ES-I3 (cell line): ENCODE measurements at regions not wholly inside any gene's neighbourhood (a gene's known extent, or its start where the extent isn't known, plus 50 kb on each side); places are given as distances from the start of the nearest gene placed in this dataset.

Source experiments
- H3K36me3 ChIP-seq: 2 replicates; pipeline ENCODE4 v1.6.1; 2013; ENCODE audit warnings: mild to moderate bottlenecking, low read length, control low read depth, moderate library complexity; ENCODE audit not compliant: insufficient read depth
- H3K4me1 ChIP-seq: 2 replicates; pipeline ENCODE4 v1.6.1; 2013; ENCODE audit warnings: mild to moderate bottlenecking, control low read depth, low read length; ENCODE audit not compliant: insufficient read depth
- H3K9ac ChIP-seq: 2 replicates; pipeline ENCODE4 v1.6.1; 2013; ENCODE audit warnings: low read depth, mild to moderate bottlenecking, low read length, moderate library complexity
- H3K9me3 ChIP-seq: 2 replicates; pipeline ENCODE4 v1.6.1; 2013; ENCODE audit warnings: mild to moderate bottlenecking, low read length, moderate library complexity; ENCODE audit not compliant: control insufficient read depth, insufficient read depth

DNA sequence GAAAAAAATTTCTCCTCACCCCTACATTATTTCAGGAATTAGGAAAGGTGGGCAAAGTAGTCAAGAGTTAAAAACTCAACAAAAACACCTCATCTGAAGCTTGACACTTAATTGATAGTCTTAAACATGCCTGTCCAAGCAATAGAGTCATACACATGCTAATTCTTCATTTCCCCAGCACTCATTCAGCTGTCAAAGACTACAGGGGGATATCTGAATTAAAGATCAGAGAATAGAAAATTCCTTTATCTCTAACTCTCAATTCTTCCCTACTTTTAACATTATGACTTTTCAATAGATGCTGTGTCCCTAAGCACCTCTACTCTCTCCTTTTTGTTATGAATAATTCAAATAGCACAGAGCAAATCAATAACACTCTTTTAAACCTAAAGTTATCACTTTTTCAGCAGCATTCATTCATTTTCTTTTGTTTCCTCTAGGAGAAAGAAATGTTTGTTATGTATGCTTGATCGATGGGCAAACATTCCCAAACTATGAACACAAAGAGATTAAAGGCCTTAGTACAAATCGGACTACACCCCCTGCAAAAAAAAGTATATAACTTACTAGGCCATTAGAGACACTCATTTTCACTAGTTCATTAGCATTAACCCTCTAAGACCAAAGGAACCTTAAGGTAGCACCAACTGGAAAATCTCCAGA lies 94.9 kb upstream of the SPTLC3 start:
- no peaks in the 10 kb centered on the region for H3K9me3 ChIP-seq
- peaks cover 8% of the 10 kb centered on the region; the same call in 1 of the 2 replicates for H3K4me1 ChIP-seq
- no peak overlapping the region for H3K9ac ChIP-seq
- no peaks in the 10 kb centered on the region for H3K36me3 ChIP-seq

GRCh38 chr20:12914804-12915203 lies 94.0 kb upstream of the SPTLC3 start:
- Histone ChIP-seq H3K9me3 (no peaks in the 10 kb centered on the region), H3K4me1 (peaks cover 8% of the 10 kb centered on the region; the same call in 1 of the 2 replicates), H3K9ac (no peak overlapping the region), H3K36me3 (no peaks in the 10 kb centered on the region)

DNA sequence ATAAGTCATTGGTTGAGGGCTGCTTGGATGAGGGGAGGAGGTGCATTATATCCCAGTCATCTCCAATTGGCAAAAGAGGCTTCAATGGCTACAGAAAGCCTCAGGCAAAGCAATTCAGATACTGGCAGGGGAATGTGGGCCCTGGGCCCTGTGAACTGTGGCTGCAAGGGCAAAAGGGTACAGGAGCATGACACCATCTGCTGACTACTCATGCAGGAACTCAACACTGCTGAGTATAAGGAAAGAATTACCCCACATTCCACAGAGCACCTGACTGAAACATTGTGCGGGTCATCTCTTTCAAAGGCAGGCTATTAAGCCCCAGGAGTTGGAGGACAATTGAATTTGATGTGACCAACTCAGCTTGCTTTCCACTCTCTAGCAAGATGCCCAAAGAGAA lies 92.1 kb upstream of the SPTLC3 start:
- H3K9me3 ChIP-seq, result no peaks in the 10 kb centered on the region
- no peak overlapping the region for H3K9ac ChIP-seq
- no peaks in the 10 kb centered on the region for H3K36me3 ChIP-seq
- H3K4me1 ChIP-seq, result peaks cover 8% of the 10 kb centered on the region; the same call in 1 of the 2 replicates

GRCh38 chr20:12924126-12924525 lies 84.6 kb upstream of the SPTLC3 start:
- H3K9ac ChIP-seq, result no peak overlapping the region
- H3K36me3 ChIP-seq, result no peaks in the 10 kb centered on the region
- peaks cover 3% of the 10 kb centered on the region; the same call in 1 of the 2 replicates for H3K9me3 ChIP-seq
- H3K4me1 ChIP-seq, result peaks cover 7% of the 10 kb centered on the region; the same call in 1 of the 2 replicates

DNA sequence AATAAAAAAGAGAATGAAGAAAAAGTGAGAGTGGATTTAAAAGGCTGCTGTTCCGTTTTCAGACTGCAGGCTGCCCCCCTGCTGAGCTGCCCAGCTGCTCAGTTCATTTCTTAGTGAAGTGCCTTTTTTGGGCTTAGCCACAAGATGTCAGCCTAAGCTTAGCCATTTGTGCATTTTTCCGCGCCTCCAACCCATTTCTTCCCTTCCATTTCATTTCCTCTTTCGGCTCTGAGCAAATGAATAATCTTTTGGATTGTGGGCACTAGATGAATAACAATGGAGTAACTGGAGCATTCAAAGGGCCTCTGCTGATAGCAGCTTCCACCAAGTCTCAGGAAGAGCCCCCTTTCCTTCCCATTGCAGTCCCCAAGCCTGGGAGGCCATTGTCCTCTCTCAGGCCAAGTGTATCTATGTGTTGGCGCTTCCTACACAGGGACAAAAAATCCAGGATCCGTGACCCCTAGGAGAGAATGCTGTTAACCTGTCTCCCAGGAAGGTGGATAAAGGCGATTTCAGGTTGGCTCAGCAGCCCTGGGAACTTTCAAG lies 83.5 kb upstream of the SPTLC3 start:
- no peaks in the 10 kb centered on the region for H3K36me3 ChIP-seq
- H3K9me3 ChIP-seq, result peaks cover 3% of the 10 kb centered on the region; the same call in 1 of the 2 replicates
- H3K9ac ChIP-seq, result no peak overlapping the region
- peaks cover 7% of the 10 kb centered on the region; the same call in 1 of the 2 replicates for H3K4me1 ChIP-seq

DNA sequence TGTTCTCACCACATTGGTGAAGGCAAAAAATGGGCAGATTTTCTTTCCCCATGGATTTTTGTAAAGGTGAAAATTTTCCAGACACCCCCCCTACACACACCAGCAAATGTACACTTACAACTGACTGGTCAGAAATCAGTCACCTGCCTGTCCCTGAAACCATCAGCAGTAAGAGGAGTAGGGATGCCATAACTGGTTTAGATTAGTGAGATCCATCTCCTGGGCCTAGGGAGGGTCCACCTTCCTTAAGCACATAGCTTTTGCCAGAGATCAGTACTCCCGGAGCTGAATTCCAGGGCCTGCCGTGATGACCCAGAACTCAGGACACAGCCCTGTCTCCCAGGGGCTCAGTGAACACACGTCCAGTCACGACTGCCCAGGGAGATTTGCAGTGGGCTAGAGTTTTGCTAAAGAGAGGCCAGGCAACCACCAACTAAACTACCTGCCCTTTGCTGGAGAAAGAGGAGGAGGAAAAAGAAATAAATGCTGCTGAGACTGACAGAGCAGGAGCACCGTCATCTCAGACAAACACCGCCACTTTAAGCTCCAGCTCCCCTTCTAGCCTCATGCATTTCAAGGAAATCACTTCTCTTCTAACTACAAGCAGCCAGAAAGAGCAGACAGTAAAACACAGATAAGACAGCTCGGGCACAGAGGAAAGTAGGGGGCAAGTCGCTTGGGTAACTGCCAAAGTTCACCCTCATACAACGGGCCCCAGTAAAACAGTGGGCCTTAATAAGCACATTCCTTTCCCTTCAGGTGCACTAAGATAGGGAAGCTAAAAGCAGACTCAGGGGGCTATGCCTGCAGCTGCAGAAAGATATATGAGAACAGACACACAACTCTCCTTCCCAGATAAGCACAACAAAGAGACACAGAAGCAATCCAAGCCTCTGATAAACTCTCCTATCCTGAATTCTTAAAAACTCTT lies 82.6 kb upstream of the SPTLC3 start:
- Histone ChIP-seq H3K36me3 (no peaks in the 10 kb centered on the region), H3K9ac (no peak overlapping the region)

GRCh38 chr20:12927489-12927888 lies 81.3 kb upstream of the SPTLC3 start:
- H3K9ac ChIP-seq, result no peak overlapping the region
- peaks cover 7% of the 10 kb centered on the region; the same call in 1 of the 2 replicates for H3K4me1 ChIP-seq
- no peaks in the 10 kb centered on the region for H3K36me3 ChIP-seq
- peaks cover 1% of the 10 kb centered on the region; the same call in 1 of the 2 replicates for H3K9me3 ChIP-seq

More for the DNA sequence above, 82.6 kb upstream of the SPTLC3 start:
- peaks cover 3% of the 10 kb centered on the region; the same call in 1 of the 2 replicates for H3K9me3 ChIP-seq
- peaks cover 7% of the 10 kb centered on the region; the same call in 1 of the 2 replicates for H3K4me1 ChIP-seq

DNA sequence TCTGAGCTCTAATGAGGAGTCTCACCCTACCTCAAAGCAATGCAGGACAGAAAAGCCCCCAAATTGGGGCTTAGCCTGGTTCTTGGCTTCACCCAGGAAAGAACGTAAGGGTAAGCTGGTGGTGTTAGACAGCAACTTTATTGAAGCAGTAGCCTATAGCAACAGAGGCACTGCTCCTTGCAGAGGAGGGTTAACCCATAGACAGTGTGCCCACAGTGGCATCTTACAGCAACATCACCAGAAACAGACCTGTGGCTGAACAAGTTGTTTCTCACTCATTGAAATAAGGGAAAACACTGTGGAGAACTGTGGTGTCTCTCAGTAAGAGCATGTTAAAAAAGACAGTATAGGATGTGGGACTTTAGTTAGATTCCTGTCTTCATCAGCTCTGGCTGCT lies 80.4 kb upstream of the SPTLC3 start:
- no peaks in the 10 kb centered on the region for H3K36me3 ChIP-seq
- peaks cover 7% of the 10 kb centered on the region; the same call in 1 of the 2 replicates for H3K4me1 ChIP-seq
- H3K9me3 ChIP-seq, result no peaks in the 10 kb centered on the region
- no peak overlapping the region for H3K9ac ChIP-seq

DNA sequence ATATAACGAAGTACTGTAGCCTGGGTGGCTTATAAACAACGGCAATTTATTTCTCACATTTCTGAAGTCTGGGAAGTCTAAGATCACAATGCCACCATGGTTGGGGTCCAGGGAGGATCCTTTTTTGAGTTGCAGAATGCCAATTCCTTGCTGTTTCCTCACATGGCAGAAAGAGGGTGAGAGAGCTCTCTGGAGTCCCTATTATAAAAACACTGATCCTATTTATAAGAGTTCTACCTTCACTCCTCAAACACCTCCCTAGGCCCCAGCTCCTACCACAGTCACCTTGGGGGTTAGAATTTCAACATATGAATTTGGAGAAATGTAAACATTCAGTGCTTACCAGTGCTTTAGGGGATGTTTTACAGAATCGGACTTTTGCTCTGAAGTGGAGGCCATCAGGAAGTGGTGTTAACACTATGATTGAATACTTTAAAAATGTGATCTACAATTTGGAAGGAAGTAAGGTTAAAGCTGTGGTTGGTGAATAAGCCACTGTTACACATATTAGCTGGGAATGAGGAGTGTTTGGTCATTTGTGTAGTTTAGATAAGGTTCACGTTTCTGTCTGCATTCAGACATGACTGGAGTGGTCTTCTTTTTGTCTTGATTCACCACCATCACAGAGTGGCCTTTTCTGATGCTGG lies 79.9 kb upstream of the SPTLC3 start:
- H3K4me1 ChIP-seq, result peaks cover 7% of the 10 kb centered on the region; the same call in 1 of the 2 replicates
- no peak overlapping the region for H3K9ac ChIP-seq
- H3K9me3 ChIP-seq, result no peaks in the 10 kb centered on the region
- no peaks in the 10 kb centered on the region for H3K36me3 ChIP-seq

DNA sequence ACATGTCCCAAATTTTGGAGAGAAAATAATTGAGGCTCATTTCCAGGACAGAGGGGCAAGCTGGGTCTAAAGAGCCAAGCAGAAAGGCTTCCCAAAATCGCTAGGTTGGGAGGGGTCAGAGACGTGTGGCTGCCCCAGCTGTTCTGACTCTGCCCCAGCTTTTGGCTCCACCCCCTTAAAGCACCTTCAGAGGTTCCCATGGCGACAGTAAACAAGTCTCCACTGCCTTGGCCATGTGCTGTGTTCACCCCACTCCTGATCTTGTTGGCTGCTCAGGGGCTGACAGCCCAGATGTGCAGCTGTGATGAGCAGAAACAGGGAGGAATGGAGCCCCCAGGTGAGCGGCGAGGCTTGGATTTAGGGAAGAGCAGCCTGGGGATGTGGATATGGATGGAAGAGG lies 72.8 kb upstream of the SPTLC3 start:
- no peaks in the 10 kb centered on the region for H3K9me3 ChIP-seq
- no peak overlapping the region for H3K9ac ChIP-seq
- no peaks in the 10 kb centered on the region for H3K4me1 ChIP-seq
- no peaks in the 10 kb centered on the region for H3K36me3 ChIP-seq

DNA sequence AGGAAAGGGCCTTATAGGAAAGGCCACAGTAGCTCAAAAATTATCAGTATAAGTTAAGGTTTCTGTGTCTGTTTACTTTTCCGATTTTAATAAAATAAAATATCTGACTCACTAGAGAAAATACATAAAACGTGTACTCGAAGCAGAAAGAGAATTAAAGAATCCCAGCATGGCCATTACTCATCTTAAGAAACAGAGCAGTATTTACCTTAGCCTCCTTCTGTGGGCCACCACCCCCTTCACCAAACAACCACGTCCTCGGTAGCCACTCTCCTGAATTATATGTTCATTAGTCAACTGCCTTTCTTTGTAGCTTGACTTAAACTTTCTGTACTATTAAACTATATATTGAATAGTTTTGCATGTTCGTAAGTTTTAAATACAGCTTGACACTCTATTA lies 72.2 kb upstream of the SPTLC3 start:
- Histone ChIP-seq H3K4me1 (no peaks in the 10 kb centered on the region), H3K9ac (no peak overlapping the region), H3K36me3 (no peaks in the 10 kb centered on the region), H3K9me3 (no peaks in the 10 kb centered on the region)

- Histone ChIP-seq H3K9me3 (no peaks in the 10 kb centered on the region), H3K4me1 (no peaks in the 10 kb centered on the region), H3K9ac (no peak overlapping the region), H3K36me3 (no peaks in the 10 kb centered on the region)
Observed at GRCh38 chr20:12941025-12941424, 67.7 kb upstream of the SPTLC3 start.

- H3K36me3 ChIP-seq, result no peaks in the 10 kb centered on the region
- no peaks in the 10 kb centered on the region for H3K9me3 ChIP-seq
- H3K9ac ChIP-seq, result no peak overlapping the region
- no peaks in the 10 kb centered on the region for H3K4me1 ChIP-seq
Observed at GRCh38 chr20:12942123-12942522, 66.6 kb upstream of the SPTLC3 start.

DNA sequence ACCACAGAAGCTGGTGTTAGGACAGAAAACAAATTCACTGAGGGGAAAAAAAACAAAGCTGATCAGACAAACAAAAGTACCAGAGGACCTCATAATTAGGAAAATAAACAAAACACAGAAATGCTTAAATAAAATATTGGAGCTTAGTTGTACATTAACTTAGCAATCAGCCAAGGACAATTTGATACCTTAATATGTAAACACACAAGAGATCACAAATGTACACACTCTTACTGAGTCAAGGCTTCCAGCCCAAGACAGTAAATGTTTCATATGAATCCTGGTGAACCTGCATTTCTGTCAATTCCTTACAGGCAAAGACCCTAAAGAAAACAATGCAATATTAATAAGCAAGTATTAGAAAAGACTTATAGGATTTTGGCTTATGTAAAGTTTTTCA lies 62.0 kb upstream of the SPTLC3 start:
- no peaks in the 10 kb centered on the region for H3K36me3 ChIP-seq
- no peaks in the 10 kb centered on the region for H3K4me1 ChIP-seq
- H3K9me3 ChIP-seq, result no peaks in the 10 kb centered on the region
- no peak overlapping the region for H3K9ac ChIP-seq
